ENCODE measurements at regions not wholly inside any gene's neighbourhood (a gene's known extent, or its start where the extent isn't known, plus 50 kb on each side); places are given as distances from the start of the nearest gene placed in this dataset.

DNA sequence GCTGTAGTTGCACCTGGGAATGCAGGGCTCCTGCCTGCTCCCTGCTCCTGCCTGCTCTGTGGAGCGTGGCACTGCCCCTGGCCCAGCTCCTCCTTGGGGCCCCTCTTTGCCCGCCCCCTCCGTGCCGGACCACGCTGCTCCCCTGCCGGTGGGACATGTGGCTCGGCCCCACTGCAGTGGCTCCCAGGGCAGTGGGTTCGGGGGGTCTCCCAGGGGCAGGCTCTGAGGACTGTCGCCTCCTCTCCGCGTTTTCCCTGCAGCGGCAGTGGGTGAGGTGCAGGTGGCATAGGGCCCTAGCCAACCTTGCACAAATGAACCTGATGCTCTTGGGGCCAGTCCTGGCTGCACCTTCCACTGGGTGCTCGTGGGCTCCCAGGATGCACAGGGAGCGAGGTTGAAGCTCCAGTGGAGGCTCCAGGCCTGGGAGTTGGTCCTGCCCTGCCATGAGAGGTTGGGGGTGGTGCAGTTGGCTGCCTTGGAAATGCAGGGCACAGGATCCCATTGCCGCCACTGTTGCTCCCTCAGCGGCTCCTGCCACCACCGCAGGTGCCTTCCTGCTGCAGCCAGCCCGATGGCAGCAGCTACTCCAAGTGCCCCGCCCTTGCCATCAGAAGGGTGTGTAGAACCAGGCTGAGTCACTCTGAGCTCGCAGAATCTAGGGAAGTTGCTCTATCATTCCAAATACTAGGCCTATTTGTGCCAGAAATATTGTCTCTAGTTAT is 313.1 kb upstream of the SYT4 start:
- DNase-seq (ENCODE audit: low read depth), result no peak
- TF ChIP-seq, protein P1, sequence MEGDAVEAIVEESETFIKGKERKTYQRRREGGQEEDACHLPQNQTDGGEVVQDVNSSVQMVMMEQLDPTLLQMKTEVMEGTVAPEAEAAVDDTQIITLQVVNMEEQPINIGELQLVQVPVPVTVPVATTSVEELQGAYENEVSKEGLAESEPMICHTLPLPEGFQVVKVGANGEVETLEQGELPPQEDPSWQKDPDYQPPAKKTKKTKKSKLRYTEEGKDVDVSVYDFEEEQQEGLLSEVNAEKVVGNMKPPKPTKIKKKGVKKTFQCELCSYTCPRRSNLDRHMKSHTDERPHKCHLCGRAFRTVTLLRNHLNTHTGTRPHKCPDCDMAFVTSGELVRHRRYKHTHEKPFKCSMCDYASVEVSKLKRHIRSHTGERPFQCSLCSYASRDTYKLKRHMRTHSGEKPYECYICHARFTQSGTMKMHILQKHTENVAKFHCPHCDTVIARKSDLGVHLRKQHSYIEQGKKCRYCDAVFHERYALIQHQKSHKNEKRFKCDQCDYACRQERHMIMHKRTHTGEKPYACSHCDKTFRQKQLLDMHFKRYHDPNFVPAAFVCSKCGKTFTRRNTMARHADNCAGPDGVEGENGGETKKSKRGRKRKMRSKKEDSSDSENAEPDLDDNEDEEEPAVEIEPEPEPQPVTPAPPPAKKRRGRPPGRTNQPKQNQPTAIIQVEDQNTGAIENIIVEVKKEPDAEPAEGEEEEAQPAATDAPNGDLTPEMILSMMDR (conservative IDR thresholded peaks at IDR 0.05; ENCODE audit: low read depth, low read length), result no peak
- H3K4me3 ChIP-seq (ENCODE audit: low read length), result no peak overlapping the region

DNA sequence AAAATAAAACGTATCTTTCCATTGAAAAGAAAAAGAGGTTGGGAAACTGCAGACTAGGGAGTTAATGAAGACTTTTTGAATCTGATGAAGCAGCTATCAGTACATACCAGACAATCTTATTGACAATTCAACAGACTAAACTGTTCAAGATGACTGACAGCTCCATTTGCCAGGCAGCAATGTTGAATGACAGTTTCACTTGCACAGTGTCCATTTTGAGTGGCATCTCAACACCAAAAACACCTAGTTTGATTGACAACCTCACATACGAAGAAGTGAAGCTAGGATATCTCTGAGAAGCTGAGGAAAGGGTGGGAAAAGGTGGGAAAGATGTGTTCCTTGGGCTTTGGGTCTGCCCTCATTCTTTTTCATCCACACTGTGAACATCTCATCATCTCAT is 315.0 kb upstream of the SYT4 start:
- TF ChIP-seq, protein P1 (conservative IDR thresholded peaks at IDR 0.05; ENCODE audit: low read depth, low read length), result no peak
- no peak for DNase-seq (ENCODE audit: low read depth)
- H3K4me3 ChIP-seq (ENCODE audit: low read length), result no peak overlapping the region

DNA sequence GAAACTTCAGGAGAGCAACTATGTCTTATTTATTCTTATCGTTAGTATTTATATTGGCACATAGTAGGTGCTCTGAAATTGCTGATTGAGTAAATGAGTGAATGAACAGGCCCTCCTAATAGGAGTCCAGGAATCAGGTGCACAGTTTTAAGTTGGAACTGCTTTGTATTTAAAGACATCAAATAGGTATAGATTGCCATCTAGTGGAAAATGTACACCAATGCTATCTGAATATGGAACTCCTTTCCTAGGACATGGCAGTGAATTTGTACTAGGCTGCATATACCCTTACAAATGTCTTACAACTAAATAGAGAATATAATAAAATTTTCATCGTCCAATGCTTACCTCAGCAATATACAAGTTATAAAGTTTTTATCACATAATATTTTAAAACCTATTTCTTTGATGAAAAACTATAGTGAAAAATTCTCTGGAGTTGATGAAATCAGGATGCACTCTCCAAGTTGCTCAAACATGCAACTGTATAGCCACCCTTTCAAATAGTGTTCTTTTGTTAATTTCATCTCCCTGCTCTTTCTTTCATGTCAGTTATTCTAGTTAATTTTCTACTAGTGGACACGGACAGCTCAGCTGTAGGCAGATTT is 318.9 kb upstream of the SYT4 start:
- TF ChIP-seq, protein P1 (conservative IDR thresholded peaks at IDR 0.05; ENCODE audit: low read depth, low read length), result peak; percentile 59

DNA sequence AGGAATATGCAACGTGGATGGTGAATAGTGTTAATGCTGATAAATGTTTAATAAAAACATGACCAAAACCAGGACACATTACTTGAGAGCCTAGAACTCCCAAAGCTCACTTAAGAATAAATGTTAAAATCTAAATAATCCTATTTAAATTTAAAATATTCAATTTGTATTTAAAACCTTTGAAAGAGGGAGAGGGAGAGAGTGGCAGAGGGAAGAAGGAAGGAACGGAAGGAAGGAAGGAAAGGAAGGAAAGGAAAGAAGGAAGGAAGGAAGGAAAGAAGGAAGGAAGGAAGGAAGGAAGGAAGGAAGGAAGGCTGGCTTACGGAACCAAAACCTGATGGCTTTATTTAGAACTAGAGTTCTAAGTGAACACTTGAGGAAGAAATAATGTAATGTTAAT is 324.1 kb upstream of the SYT4 start:
- TF ChIP-seq, protein P1 (conservative IDR thresholded peaks at IDR 0.05; ENCODE audit: low read depth, low read length), result no peak
- DNase-seq (ENCODE audit: low read depth), result no peak
- H3K4me3 ChIP-seq (ENCODE audit: low read length), result no peak overlapping the region

More for the DNA sequence above, 318.9 kb upstream of the SYT4 start:
- DNase-seq (ENCODE audit: low read depth), result no peak
- H3K4me3 ChIP-seq (ENCODE audit: low read length), result no peak overlapping the region

DNA sequence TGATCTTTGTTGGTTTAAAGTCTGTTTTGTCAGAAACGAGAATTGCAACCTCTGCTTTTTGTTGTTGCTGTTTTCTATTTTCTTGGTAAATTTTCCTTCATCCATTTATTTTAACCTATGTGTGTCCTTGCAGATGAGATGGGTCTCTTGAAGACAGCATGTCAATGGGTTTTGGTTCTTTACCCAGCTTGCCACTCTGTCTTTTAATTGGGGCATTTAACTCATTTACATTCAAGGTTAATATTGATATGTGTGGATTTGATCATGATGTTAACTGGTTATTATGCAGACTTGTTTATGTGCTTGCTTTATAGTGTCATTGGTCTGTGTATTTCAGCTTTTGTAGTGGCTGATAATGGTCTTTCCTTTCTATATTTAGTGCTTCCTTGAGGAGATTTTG is 327.9 kb upstream of the SYT4 start:
- TF ChIP-seq, protein P1 (conservative IDR thresholded peaks at IDR 0.05; ENCODE audit: low read depth, low read length), result no peak
- H3K4me3 ChIP-seq (ENCODE audit: low read length), result no peak overlapping the region
- no peak for DNase-seq (ENCODE audit: low read depth)

DNA sequence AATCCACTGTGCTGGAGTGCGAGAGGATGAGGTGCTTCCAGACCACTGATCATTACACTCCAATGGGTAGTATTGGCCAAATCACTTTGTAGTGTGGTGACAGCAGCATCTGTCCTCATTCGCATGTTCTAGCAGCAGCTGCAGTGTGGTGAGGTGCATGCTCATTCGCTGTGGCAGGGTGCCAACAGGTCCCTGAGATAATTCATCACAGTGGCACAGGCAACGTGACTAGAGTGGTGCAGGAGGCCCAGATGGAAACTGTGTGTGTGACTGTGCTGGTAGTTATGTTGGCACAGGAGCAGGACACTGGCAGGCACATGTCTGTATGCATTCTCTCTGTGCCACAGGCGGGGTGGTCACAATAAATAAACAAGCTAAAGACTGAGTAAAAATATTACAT is 329.5 kb upstream of the SYT4 start:
- TF ChIP-seq, protein P1 (conservative IDR thresholded peaks at IDR 0.05; ENCODE audit: low read depth, low read length), result no peak
- DNase-seq (ENCODE audit: low read depth), result no peak
- H3K4me3 ChIP-seq (ENCODE audit: low read length), result no peak overlapping the region

DNA sequence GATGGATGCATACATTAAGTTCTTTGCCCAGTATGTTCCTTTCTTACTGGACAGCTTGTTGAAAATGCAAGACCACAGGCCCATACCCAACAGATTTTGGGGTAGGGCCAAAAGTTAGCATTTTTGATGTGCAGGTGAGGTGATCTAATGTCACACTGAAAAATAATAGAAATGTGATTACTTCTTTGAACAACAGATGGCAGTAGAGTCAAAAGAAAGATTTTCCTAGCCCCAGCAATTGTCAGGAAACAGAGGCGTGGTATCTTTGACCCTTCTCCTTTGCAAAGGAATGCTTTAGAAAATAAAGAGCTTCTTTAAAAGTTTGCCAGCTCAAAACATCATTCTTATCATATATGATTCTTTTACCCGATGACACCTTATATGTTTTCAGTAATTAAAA is 343.6 kb upstream of the SYT4 start:
- TF ChIP-seq, protein P1 (conservative IDR thresholded peaks at IDR 0.05; ENCODE audit: low read depth, low read length), result peak; percentile 39
- no peak for DNase-seq (ENCODE audit: low read depth)
- H3K4me3 ChIP-seq (ENCODE audit: low read length), result no peak overlapping the region

Data from retinal pigment epithelial cell (primary cell).